ENCODE measurements at regions not wholly inside any gene's neighbourhood (a gene's known extent, or its start where the extent isn't known, plus 50 kb on each side); places are given as distances from the start of the nearest gene placed in this dataset.

DNA sequence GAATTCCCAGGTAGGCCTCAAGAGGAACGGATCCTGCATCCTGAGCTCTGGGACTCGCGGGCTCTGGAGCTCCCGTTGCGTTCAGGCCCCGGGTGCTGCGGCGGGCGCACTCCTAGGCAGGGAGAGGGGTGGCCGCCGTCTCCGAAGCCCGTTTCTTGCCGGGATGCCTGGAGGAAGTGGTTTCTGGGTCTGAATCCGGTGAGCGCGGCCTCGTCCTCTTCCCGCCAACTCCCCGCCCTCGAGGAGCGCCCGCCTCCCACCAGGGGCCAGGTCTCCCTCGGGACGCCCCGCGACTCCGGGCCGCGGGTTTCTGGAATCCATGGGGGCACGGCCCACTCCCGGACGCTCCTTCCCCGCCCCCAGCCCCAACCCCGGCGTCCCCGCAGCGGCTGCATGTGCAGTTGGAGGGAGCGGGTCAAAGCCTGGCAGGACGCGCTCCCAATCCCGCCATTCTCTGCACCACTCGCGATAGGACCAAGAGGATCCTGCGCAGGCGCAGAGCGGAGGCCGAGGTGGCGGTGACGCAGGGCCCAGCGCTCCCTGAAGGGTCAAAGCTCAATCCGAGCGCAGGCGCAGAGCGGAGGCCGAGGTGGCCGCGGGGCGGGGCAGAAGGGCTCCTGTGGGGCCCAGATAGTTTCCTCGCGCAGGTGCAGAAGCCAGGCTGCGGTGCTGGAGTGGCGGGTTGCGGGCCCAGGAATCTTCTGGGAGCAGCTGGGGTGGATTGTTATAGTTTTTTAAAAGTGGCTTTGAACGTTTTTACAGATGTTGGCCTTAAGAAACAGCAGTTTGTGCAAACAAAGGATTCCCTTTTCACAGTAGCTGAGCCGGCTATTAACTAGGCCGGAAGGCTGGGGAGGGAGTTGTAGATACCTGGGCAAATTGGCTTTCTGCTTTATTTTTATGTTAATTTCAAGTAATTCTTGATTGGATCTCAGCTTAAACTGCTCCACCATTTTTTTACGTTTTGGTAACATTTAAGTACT, 796.4 kb downstream of the AACS start:
- TF ChIP-seq, protein P1, sequence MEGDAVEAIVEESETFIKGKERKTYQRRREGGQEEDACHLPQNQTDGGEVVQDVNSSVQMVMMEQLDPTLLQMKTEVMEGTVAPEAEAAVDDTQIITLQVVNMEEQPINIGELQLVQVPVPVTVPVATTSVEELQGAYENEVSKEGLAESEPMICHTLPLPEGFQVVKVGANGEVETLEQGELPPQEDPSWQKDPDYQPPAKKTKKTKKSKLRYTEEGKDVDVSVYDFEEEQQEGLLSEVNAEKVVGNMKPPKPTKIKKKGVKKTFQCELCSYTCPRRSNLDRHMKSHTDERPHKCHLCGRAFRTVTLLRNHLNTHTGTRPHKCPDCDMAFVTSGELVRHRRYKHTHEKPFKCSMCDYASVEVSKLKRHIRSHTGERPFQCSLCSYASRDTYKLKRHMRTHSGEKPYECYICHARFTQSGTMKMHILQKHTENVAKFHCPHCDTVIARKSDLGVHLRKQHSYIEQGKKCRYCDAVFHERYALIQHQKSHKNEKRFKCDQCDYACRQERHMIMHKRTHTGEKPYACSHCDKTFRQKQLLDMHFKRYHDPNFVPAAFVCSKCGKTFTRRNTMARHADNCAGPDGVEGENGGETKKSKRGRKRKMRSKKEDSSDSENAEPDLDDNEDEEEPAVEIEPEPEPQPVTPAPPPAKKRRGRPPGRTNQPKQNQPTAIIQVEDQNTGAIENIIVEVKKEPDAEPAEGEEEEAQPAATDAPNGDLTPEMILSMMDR (conservative IDR thresholded peaks at IDR 0.05; ENCODE audit: low read depth in 2 of 2): no peak
- TF ChIP-seq EZH2phosphoT487 (IDR thresholded peaks at IDR 0.05; ENCODE audit: unreplicated experiment) (no peak), EZH2 (IDR thresholded peaks at IDR 0.05; ENCODE audit: low read depth, unreplicated experiment) (no peak)
